ENCODE measurements at regions not wholly inside any gene's neighbourhood (a gene's known extent, or its start where the extent isn't known, plus 50 kb on each side); places are given as distances from the start of the nearest gene placed in this dataset.
"Not testable (repeated sequence)": the region's sequence is repeated elsewhere in the genome, so short reads cannot be mapped to it uniquely, and the experiment has no call there.

DNA sequence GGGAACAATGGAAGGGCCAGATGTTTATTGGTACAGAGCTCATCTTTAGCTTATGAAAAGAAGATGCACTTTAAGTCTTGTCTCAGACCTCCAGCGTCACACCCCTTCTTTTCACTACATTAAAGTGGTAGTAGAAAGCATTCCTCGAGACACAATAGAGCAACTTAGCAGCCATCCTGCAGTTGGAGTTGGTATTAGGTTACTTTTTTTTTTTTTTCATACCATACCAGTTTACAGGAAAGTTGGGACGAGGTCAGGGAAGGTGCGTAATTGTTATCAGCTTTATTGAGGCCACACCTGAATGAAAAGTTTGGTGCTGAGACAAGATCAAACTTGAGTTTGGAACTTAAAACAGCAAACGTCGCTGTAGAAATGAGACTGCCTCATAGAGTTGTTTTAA, 203.8 kb downstream of the SOX2 start:
- ChIA-PET CTCF (no interaction called here), POLR2A (no interaction called here)
- no peak overlapping the region for H3K27ac ChIP-seq (ENCODE audit: insufficient read depth in 1 of 2, low read depth in 1 of 2, low read length in 2 of 2, poor library complexity in 1 of 2, severe bottlenecking in 2 of 2)
- H3K36me3 ChIP-seq (ENCODE audit: control insufficient read depth in 4 of 4, insufficient read depth in 4 of 4, low read length in 3 of 4), result no peaks in the 10 kb centered on the region
- no peaks in the 10 kb centered on the region for H3K27me3 ChIP-seq (replicated peaks in 2 of 5; ENCODE audit: control insufficient read depth in 4 of 5, insufficient read depth in 5 of 5, low read length in 4 of 5)
- WGBS (ENCODE audit: insufficient coverage), result 100% methylated on average over 4 of the region's 6 CpGs
- no peak overlapping the region for H3K4me3 ChIP-seq (ENCODE audit: control insufficient read depth in 1 of 7, extremely low read depth in 1 of 7, insufficient read depth in 4 of 7, low read depth in 2 of 7, low read length in 6 of 7)
- H3K9me3 ChIP-seq (ENCODE audit: control extremely low read depth in 1 of 5, control insufficient read depth in 4 of 5, insufficient read depth in 2 of 5, low read depth in 1 of 5, low read length in 4 of 5), result no peaks in the 10 kb centered on the region
- DNase-seq, result no peak
- H3K4me1 ChIP-seq (ENCODE audit: control extremely low read depth in 1 of 4, control insufficient read depth in 4 of 4, insufficient read depth in 4 of 4, low read length in 3 of 4), result no peaks in the 10 kb centered on the region

DNA sequence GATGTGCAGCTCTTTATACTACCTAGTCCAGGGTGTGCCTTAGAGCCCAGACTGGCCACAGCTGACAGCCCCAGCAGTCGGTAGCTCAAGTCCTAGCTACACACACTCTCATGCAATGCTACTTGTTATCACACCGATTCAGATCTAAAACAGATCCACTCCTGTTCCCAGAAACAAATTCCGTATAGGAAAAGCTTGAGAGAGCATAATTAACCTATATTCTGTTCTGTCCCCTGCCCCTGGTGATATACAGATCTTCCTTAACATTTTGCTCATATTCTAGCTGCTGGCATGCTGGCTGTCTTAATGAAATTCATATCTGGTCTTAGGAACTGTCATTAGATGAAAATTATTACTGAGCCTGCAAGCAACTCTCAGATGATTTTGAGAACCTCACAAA, 204.3 kb downstream of the SOX2 start:
- Histone ChIP-seq H3K27me3 (replicated peaks in 2 of 5; ENCODE audit: control insufficient read depth in 4 of 5, insufficient read depth in 5 of 5, low read length in 4 of 5) (no peaks in the 10 kb centered on the region), H3K4me1 (ENCODE audit: control extremely low read depth in 1 of 4, control insufficient read depth in 4 of 4, insufficient read depth in 4 of 4, low read length in 3 of 4) (no peaks in the 10 kb centered on the region), H3K9me3 (ENCODE audit: control extremely low read depth in 1 of 5, control insufficient read depth in 4 of 5, insufficient read depth in 2 of 5, low read depth in 1 of 5, low read length in 4 of 5) (no peaks in the 10 kb centered on the region), H3K4me3 (ENCODE audit: control insufficient read depth in 1 of 7, extremely low read depth in 1 of 7, insufficient read depth in 4 of 7, low read depth in 2 of 7, low read length in 6 of 7) (no peak overlapping the region), H3K36me3 (ENCODE audit: control insufficient read depth in 4 of 4, insufficient read depth in 4 of 4, low read length in 3 of 4) (no peaks in the 10 kb centered on the region), H3K27ac (ENCODE audit: insufficient read depth in 1 of 2, low read depth in 1 of 2, low read length in 2 of 2, poor library complexity in 1 of 2, severe bottlenecking in 2 of 2) (no peak overlapping the region)
- ChIA-PET POLR2A (no interaction called here), CTCF (no interaction called here)
- no peak for DNase-seq
- WGBS (ENCODE audit: insufficient coverage), result 94% methylated on average over 3 of the region's 3 CpGs

DNA sequence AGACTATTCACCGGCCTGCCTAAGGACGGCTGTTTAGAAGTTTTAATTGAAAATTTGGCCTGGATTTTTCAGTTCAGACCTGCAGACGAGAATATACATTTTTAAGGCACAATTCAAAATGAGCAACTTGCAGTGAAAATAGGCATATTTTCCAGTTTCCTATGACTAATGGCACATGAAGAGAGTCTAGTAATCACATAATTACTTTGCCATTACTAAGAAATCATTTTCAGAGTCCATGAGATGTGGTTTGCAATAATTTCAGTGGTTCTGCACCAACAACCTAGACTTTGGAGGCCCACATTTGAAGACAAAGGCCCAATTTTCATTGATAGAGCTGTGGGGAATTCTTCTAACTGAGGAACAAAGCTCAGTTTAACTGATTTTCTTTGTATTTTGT, 205.3 kb downstream of the SOX2 start:
- Histone ChIP-seq H3K27ac (ENCODE audit: insufficient read depth in 1 of 2, low read depth in 1 of 2, low read length in 2 of 2, poor library complexity in 1 of 2, severe bottlenecking in 2 of 2) (no peak overlapping the region), H3K4me1 (ENCODE audit: control extremely low read depth in 1 of 4, control insufficient read depth in 4 of 4, insufficient read depth in 4 of 4, low read length in 3 of 4) (no peaks in the 10 kb centered on the region), H3K4me3 (ENCODE audit: control insufficient read depth in 1 of 7, extremely low read depth in 1 of 7, insufficient read depth in 4 of 7, low read depth in 2 of 7, low read length in 6 of 7) (no peak overlapping the region), H3K36me3 (ENCODE audit: control insufficient read depth in 4 of 4, insufficient read depth in 4 of 4, low read length in 3 of 4) (no peaks in the 10 kb centered on the region), H3K27me3 (replicated peaks in 2 of 5; ENCODE audit: control insufficient read depth in 4 of 5, insufficient read depth in 5 of 5, low read length in 4 of 5) (no peaks in the 10 kb centered on the region), H3K9me3 (ENCODE audit: control extremely low read depth in 1 of 5, control insufficient read depth in 4 of 5, insufficient read depth in 2 of 5, low read depth in 1 of 5, low read length in 4 of 5) (peaks cover 0 to 2% (median 0%) of the 10 kb centered on the region in 5 experiments)
- CTCF ChIA-PET, result no interaction called here
- DNase-seq, result no peak
- WGBS (ENCODE audit: insufficient coverage), result 100% methylated on average over 2 of the region's 3 CpGs
- POLR2A ChIA-PET, result no interaction called here

DNA sequence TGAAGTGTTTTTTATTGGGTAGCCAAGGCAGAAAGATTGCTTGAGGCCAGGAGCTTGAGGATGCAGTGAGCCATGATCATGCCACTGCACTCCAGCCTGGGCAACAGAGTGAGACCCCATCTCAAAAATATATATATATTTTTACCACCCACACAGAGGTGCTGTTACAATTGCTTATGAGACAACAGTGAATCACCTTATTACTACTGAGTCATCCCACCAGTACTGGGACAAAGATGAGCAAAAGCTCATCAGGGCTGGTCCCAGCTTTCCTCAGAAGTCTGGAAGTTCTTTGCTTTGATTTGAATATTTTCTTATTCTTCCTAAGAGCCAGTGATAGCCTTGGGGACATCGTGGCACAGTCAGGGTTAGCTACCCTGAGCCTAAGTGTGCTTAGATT, 207.7 kb downstream of the SOX2 start:
- WGBS (ENCODE audit: insufficient coverage), result no CpG with 5 or more reads among the region's 1 CpG
- no peaks in the 10 kb centered on the region for H3K4me1 ChIP-seq (ENCODE audit: control extremely low read depth in 1 of 4, control insufficient read depth in 4 of 4, insufficient read depth in 4 of 4, low read length in 3 of 4)
- H3K27ac ChIP-seq (ENCODE audit: insufficient read depth in 1 of 2, low read depth in 1 of 2, low read length in 2 of 2, poor library complexity in 1 of 2, severe bottlenecking in 2 of 2), result no peak overlapping the region
- ChIA-PET CTCF (no interaction called here), POLR2A (no interaction called here)
- no peaks in the 10 kb centered on the region for H3K36me3 ChIP-seq (ENCODE audit: control insufficient read depth in 4 of 4, insufficient read depth in 4 of 4, low read length in 3 of 4)
- H3K4me3 ChIP-seq (ENCODE audit: control insufficient read depth in 1 of 7, extremely low read depth in 1 of 7, insufficient read depth in 4 of 7, low read depth in 2 of 7, low read length in 6 of 7), result no peak overlapping the region
- no peaks in the 10 kb centered on the region for H3K27me3 ChIP-seq (replicated peaks in 2 of 5; ENCODE audit: control insufficient read depth in 4 of 5, insufficient read depth in 5 of 5, low read length in 4 of 5)
- peaks cover 0 to 2% (median 0%) of the 10 kb centered on the region in 5 experiments for H3K9me3 ChIP-seq (ENCODE audit: control extremely low read depth in 1 of 5, control insufficient read depth in 4 of 5, insufficient read depth in 2 of 5, low read depth in 1 of 5, low read length in 4 of 5)
- no peak for DNase-seq

DNA sequence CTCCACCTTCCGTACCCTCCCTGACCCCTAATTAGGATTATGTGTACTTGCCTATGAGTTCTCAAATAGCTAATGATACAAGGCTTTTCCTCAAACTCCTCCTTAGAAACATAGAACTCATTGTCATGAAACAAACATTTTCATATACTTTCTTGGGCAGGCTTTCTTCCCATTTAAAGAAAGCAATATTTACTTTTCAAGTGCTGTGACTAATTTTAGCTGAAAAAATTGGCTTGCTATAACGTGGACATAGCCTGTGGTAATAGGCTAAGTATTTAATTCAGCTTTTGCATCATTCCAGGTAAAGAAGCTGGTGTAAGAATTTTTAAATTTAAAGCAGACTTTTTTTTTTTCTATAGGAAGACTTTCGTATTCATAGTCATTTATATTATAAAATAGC, 208.7 kb downstream of the SOX2 start:
- CTCF ChIA-PET, result interaction anchor here (1.4 kb wide), 1 partner anchor 16 kb away, joined by 3 read pairs; no protein-coding TSS in a partner anchor
- Histone ChIP-seq H3K27me3 (replicated peaks in 2 of 5; ENCODE audit: control insufficient read depth in 4 of 5, insufficient read depth in 5 of 5, low read length in 4 of 5) (no peaks in the 10 kb centered on the region), H3K4me1 (ENCODE audit: control extremely low read depth in 1 of 4, control insufficient read depth in 4 of 4, insufficient read depth in 4 of 4, low read length in 3 of 4) (no peaks in the 10 kb centered on the region), H3K4me3 (ENCODE audit: control insufficient read depth in 1 of 7, extremely low read depth in 1 of 7, insufficient read depth in 4 of 7, low read depth in 2 of 7, low read length in 6 of 7) (no peak overlapping the region), H3K27ac (ENCODE audit: insufficient read depth in 1 of 2, low read depth in 1 of 2, low read length in 2 of 2, poor library complexity in 1 of 2, severe bottlenecking in 2 of 2) (no peak overlapping the region), H3K9me3 (ENCODE audit: control extremely low read depth in 1 of 5, control insufficient read depth in 4 of 5, insufficient read depth in 2 of 5, low read depth in 1 of 5, low read length in 4 of 5) (peaks cover 0 to 2% (median 0%) of the 10 kb centered on the region in 5 experiments), H3K36me3 (ENCODE audit: control insufficient read depth in 4 of 4, insufficient read depth in 4 of 4, low read length in 3 of 4) (no peaks in the 10 kb centered on the region)
- DNase-seq, result no peak
- POLR2A ChIA-PET, result no interaction called here
- 100% methylated on average over 1 of the region's 3 CpGs for whole genome bisulfite sequencing (ENCODE audit: insufficient coverage)

DNA sequence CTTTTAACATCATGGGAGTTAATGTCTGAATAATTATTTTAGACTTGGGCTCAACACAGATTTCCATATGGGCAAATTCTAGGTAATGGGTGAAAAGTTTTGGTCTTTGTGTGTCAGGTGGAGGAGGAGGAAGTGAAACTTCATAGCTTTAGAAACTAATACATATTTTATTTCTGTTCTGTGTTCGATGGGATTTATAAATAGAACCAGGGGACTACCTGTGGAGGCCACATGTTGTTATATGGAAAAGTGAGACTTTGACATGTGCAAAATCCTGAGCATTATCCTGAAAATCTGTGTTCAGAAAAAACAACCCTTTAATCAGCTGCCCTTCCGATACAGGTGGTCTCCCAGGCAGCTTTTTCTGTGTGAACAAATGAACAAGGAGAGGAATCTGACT, 209.5 kb downstream of the SOX2 start:
- no peaks in the 10 kb centered on the region for H3K27me3 ChIP-seq (replicated peaks in 2 of 5; ENCODE audit: control insufficient read depth in 4 of 5, insufficient read depth in 5 of 5, low read length in 4 of 5)
- H3K36me3 ChIP-seq (ENCODE audit: control insufficient read depth in 4 of 4, insufficient read depth in 4 of 4, low read length in 3 of 4), result no peaks in the 10 kb centered on the region
- ChIA-PET POLR2A (no interaction called here), CTCF (interaction anchor here (1.4 kb wide), 1 partner anchor 17 kb away, joined by 3 read pairs; no protein-coding TSS in a partner anchor)
- no peaks in the 10 kb centered on the region for H3K4me1 ChIP-seq (ENCODE audit: control extremely low read depth in 1 of 4, control insufficient read depth in 4 of 4, insufficient read depth in 4 of 4, low read length in 3 of 4)
- no peak overlapping the region for H3K4me3 ChIP-seq (ENCODE audit: control insufficient read depth in 1 of 7, extremely low read depth in 1 of 7, insufficient read depth in 4 of 7, low read depth in 2 of 7, low read length in 6 of 7)
- no peak for DNase-seq
- peaks cover 0 to 2% (median 0%) of the 10 kb centered on the region in 5 experiments for H3K9me3 ChIP-seq (ENCODE audit: control extremely low read depth in 1 of 5, control insufficient read depth in 4 of 5, insufficient read depth in 2 of 5, low read depth in 1 of 5, low read length in 4 of 5)
- WGBS (ENCODE audit: insufficient coverage), result 100% methylated on average over 1 of the region's 2 CpGs
- no peak overlapping the region for H3K27ac ChIP-seq (ENCODE audit: insufficient read depth in 1 of 2, low read depth in 1 of 2, low read length in 2 of 2, poor library complexity in 1 of 2, severe bottlenecking in 2 of 2)

DNA sequence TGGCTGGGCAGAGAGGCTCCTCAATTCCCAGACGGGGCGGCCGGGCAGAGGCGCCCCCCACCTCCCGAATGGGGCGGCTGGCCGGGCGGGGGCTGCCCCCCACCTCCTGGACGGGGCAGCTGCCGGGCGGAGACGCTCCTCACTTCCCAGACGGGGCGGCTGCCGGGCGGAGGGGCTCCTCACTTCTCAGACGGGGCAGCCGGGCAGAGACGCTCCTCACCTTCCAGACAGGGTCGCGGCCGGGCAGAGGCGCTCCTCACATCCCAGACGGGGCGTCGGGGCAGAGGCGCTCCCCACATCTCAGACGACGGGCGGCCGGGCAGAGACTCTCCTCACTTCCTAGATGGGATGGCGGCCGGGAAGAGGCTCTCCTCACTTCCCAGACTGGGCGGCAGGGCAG, 214.1 kb downstream of the SOX2 start:
- H3K4me3 ChIP-seq (ENCODE audit: control insufficient read depth in 1 of 7, extremely low read depth in 1 of 7, insufficient read depth in 4 of 7, low read depth in 2 of 7, low read length in 6 of 7); CTCF ChIA-PET; H3K36me3 ChIP-seq (ENCODE audit: control insufficient read depth in 4 of 4, insufficient read depth in 4 of 4, low read length in 3 of 4); H3K9me3 ChIP-seq (ENCODE audit: control extremely low read depth in 1 of 5, control insufficient read depth in 4 of 5, insufficient read depth in 2 of 5, low read depth in 1 of 5, low read length in 4 of 5); H3K27me3 ChIP-seq (replicated peaks in 2 of 5; ENCODE audit: control insufficient read depth in 4 of 5, insufficient read depth in 5 of 5, low read length in 4 of 5); H3K27ac ChIP-seq (ENCODE audit: insufficient read depth in 1 of 2, low read depth in 1 of 2, low read length in 2 of 2, poor library complexity in 1 of 2, severe bottlenecking in 2 of 2); DNase-seq; H3K4me1 ChIP-seq (ENCODE audit: control extremely low read depth in 1 of 4, control insufficient read depth in 4 of 4, insufficient read depth in 4 of 4, low read length in 3 of 4); POLR2A ChIA-PET: not testable (repeated sequence)
- over 99% methylated on average over 20 of the region's 34 CpGs for whole genome bisulfite sequencing (ENCODE audit: insufficient coverage)

Data from common myeloid progenitor, CD34-positive (primary cell).